Stimulated activated CD4-positive, alpha-beta T cell treated with anti-CD3 and anti-CD28 coated beads, Interleukin-15, amount 100 ng/mL, for 1 hour (primary cell): ENCODE measurements at regions not wholly inside any gene's neighbourhood (a gene's known extent, or its start where the extent isn't known, plus 50 kb on each side); places are given as distances from the start of the nearest gene placed in this dataset.

Source experiments
- DNase-seq, 2 donors: peaks; one replicate each; pipeline ENCODE4 v3.0.0-alpha.2; 2020; ENCODE audit warnings: low read depth in 1 of 2, low spot score in 1 of 2

DNA sequence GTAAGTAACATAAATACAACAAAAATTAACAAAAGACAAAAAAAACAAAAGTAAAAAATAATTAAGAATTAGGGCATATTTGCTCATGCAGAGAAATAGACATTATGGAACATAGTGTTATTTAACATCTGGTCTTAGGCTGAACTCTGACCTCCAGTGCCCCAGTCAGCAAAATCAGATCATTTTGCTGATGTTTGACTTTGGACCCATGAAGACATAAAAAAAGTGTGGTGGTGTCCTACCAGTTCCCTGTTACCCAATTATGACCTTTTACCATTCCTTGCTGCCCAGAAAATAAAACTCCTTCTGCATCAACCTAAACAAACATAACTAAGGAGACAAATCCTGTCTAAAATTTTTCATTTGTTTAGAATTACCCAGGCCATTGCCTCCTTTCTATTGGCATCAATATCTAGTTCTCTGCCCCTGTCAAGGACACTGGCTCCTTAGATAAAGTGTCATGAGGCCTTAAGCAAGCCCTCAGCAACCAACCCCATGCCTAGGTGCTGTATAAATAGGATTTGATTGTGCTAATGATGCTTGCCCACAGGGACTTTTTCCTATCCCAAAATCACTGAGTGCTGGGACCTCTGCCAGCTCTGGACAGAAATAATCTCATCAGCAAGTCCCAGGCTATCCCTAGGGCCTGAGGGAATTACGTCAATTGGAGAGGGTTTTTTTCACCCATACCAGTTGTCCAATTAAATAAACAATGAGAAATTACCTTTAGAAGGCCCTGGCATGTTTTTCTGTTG, 334.5 kb upstream of the UMPS start:
- no peak for DNase-seq

- no peak for DNase-seq
These were observed 333.8 kb upstream of the UMPS start for GRCh38 chr3:124396339-124396950.

GRCh38 chr3:124397088-124397487, 333.2 kb upstream of the UMPS start:
- DNase-seq, result no peak

DNA sequence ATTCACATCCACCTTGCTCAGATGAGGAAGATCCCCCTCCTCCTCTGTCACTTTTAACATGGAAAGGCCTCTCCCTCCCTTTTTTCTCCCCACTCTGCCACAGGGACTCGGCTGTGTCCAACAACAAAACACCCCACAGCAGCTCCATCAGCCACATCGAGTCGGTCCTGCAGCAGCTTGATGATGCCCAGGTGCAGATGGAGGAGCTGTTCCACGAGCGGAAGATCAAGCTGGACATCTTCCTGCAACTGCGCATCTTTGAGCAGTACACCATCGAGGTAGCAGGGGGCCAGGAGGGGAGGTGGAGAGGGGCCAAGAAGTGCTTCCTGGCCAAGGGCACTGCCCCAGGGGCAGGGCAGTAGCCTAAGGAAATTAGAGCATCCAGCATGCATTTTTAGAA, 331.7 kb upstream of the UMPS start:
- no peak for DNase-seq

GRCh38 chr3:124401843-124402242, 328.4 kb upstream of the UMPS start:
- no peak for DNase-seq

- DNase-seq, result no peak
These were observed 327.5 kb upstream of the UMPS start for GRCh38 chr3:124402791-124403190.

- no peak for DNase-seq
These were observed 325.6 kb upstream of the UMPS start for GRCh38 chr3:124404621-124405020.

- DNase-seq, result no peak
These were observed 323.0 kb upstream of the UMPS start for GRCh38 chr3:124407260-124407659.

DNA sequence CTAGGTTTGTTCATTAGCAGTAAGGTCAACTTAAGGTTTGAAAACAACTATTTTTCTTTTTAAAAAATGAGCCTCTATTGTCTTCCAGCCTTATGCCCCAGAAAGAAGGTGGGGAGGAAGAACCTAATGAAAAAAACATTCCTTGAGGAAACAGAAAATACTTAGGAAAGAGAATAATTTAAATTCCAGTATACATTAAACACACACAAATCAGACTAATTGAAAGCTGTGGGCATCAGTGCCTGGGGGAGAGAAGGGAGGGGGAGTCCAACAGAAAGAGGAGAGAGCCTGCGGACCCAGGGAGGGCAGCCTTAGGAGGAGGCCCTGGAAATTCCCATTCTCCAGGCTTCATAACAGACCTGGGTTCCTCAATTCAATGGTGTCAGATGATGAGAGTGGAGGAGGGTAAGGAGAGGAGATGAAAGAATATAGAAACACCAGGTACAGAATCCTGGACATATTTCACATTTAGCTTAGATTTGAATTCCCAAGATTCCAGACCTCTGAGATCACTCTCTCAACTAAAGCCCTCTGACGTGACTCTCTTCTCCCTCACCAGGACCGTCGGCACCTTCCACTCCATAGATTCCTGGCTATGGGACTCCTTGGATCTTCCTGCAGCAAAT, 320.5 kb upstream of the UMPS start:
- no peak for DNase-seq

DNA sequence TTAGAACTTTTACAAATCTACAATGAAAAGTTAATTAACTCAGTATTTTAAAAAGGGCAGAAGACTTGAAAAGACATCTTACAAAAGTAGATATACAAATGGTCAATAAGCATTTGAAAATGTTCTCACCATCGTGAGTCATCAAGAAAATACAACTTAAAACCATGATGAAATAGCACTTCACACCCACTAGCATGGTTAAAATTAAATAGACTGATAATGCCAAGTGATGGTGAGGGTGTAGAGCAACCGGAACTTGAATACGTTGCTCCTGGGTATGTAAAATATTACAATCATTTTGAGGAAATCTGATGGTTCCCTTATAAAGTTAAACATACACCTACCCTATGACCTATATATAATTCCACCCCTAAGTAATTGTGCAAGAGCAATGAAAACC, 319.8 kb upstream of the UMPS start:
- DNase-seq, result no peak

GRCh38 chr3:124411728-124412127, 318.5 kb upstream of the UMPS start:
- no peak for DNase-seq

DNA sequence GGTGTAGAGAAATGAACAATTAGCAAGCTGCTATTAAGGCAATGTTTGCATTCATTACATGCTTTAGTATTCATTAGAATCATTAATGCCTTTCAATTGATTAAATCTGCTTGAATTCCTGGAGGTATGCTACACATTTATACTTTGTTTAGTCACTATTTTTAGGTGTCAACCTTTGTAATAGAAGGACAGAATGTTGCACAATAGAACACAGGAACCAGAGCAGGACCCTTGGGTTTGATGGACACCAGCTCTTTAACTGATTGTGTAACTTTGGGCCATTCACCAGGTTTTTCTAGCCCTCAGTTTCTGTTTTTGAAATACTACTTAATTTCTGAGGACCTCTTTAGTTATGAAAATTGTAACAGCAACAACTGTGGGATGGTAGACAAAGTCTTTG, 317.6 kb upstream of the UMPS start:
- DNase-seq, result no peak

DNA sequence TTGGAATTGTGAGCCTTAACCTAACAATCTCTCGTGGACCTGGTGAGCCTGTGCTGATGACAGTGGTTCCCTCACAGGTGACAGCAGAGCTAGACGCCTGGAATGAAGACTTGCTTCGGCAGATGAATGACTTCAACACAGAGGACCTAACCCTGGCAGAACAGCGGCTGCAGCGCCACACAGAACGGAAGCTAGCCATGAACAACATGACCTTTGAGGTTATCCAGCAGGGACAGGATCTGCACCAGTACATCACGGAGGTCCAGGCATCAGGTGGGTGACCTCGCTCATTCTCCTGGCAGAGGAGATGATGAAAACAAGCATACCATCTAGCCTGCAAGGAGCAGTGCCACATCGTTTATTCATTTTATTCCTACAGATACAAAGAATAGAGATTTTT, 316.9 kb upstream of the UMPS start:
- no peak for DNase-seq

- DNase-seq, result no peak
These were observed 316.2 kb upstream of the UMPS start for GRCh38 chr3:124413989-124414598.

DNA sequence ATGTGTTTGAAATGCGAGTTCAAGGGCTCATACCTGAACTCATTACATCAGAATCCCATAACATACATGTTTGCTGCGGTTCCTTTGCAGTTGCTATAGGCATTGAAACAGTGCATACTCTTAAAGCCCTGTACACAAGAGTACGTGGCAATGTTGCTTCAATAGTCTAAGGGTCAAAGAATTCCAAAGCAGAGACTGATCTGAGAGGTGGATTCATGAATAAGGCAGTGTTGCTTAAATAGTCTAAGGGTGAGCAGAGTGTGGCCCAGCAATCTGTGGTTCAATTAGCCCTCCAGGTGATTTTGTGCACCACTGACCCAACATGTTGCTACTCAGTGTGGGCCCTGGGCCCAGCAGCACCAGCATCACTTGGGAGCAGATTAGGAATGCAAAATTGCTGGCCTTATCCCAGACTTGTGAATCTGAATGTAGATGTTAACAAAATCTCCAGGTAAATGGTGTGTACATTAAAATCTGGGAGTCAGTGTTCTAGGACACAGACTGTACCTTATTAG, 314.7 kb upstream of the UMPS start:
- no peak for DNase-seq

GRCh38 chr3:124419303-124419702, 310.9 kb upstream of the UMPS start:
- DNase-seq, result no peak

- DNase-seq, result no peak
These were observed 309.9 kb upstream of the UMPS start for GRCh38 chr3:124420392-124420791.

GRCh38 chr3:124422805-124423204, 307.4 kb upstream of the UMPS start:
- no peak for DNase-seq

- DNase-seq, result no peak
These were observed 305.9 kb upstream of the UMPS start for GRCh38 chr3:124424396-124424795.

DNA sequence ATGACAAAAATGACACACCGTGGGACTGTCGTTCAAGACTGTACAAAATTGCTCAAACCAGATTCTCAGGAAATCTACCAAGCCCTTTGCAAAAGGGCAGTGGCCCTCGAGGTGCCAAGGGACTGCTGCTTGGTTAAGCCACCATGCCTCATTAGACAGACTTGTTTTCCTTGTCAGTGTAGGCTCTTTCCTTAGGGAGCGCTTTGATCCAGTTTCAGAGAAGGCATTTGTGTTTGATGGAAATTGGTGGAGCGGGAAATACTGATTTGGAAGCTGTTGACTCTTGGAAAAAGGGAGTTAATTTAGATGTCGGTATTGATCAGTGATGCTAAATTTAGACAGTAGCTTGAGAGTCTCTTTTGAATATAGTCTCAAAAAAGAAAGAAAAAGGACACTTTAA, 304.3 kb upstream of the UMPS start:
- no peak for DNase-seq

- DNase-seq, result no peak
These were observed 301.7 kb upstream of the UMPS start for GRCh38 chr3:124428372-124429128.
